Neural crest cell (in vitro differentiated cells): ENCODE measurements at regions not wholly inside any gene's neighbourhood (a gene's known extent, or its start where the extent isn't known, plus 50 kb on each side); places are given as distances from the start of the nearest gene placed in this dataset.

Source experiments
- DNase-seq: peaks from one replicate; pipeline ENCODE4 v3.0.0; 2021; ENCODE audit warnings: low read depth, mixed read lengths, low spot score
- H3K27ac Mint-ChIP-seq: one replicate; pipeline ENCODE4 v1.8.0; 2021; ENCODE audit warnings: mild to moderate bottlenecking, mixed read lengths; ENCODE audit not compliant: unreplicated experiment
- H3K27me3 Mint-ChIP-seq: 2 replicates; pipeline ENCODE4 v1.8.0; 2021; ENCODE audit warnings: low read depth, mild to moderate bottlenecking, mixed read lengths
- H3K36me3 Mint-ChIP-seq: 2 replicates; pipeline ENCODE4 v1.8.0; 2021; ENCODE audit warnings: low read depth, mild to moderate bottlenecking, mixed read lengths
- H3K4me1 Mint-ChIP-seq: 2 replicates; pipeline ENCODE4 v1.8.0; 2021; ENCODE audit warnings: mixed read lengths
- H3K4me3 Mint-ChIP-seq: one replicate; pipeline ENCODE4 v1.8.0; 2021; ENCODE audit warnings: mild to moderate bottlenecking, mixed read lengths
- H3K9me3 Mint-ChIP-seq: 2 replicates; pipeline ENCODE4 v1.8.0; 2021; ENCODE audit warnings: mixed read lengths
- CTCF ChIP-seq: fragments of 200-600 bp; sonication (generic); conservative IDR thresholded peaks from 2 replicates; pipeline ENCODE4 v1.5.0; 2021; ENCODE audit warnings: antibody characterized with exemption, mild to moderate bottlenecking

GRCh38 chr3:180359061-180359952, 242.7 kb upstream of the TTC14 start:
- H3K9me3 Mint-ChIP-seq: no peaks in the 10 kb centered on the region
- no peak overlapping the region for H3K27ac Mint-ChIP-seq
- H3K4me1 Mint-ChIP-seq: no peaks in the 10 kb centered on the region
- no peak for TF ChIP-seq CTCF
- no peaks in the 10 kb centered on the region for H3K36me3 Mint-ChIP-seq
- DNase-seq: no peak
- no peaks in the 10 kb centered on the region for H3K27me3 Mint-ChIP-seq
- H3K4me3 Mint-ChIP-seq: no peak overlapping the region

GRCh38 chr3:180359953-180360279, 242.0 kb upstream of the TTC14 start:
- H3K27ac Mint-ChIP-seq: no peak overlapping the region
- H3K27me3 Mint-ChIP-seq: no peaks in the 10 kb centered on the region
- no peaks in the 10 kb centered on the region for H3K4me1 Mint-ChIP-seq
- no peak overlapping the region for H3K4me3 Mint-ChIP-seq
- no peaks in the 10 kb centered on the region for H3K36me3 Mint-ChIP-seq
- DNase-seq: no peak
- no peak for TF ChIP-seq CTCF
- H3K9me3 Mint-ChIP-seq: no peaks in the 10 kb centered on the region

- no peak for TF ChIP-seq CTCF
- no peak overlapping the region for H3K4me3 Mint-ChIP-seq
- H3K27me3 Mint-ChIP-seq: no peaks in the 10 kb centered on the region
- H3K27ac Mint-ChIP-seq: no peak overlapping the region
- H3K36me3 Mint-ChIP-seq: no peaks in the 10 kb centered on the region
- DNase-seq: no peak
- H3K9me3 Mint-ChIP-seq: peaks cover 5% of the 10 kb centered on the region
- H3K4me1 Mint-ChIP-seq: no peaks in the 10 kb centered on the region
These were observed 239.9 kb upstream of the TTC14 start for GRCh38 chr3:180362081-180362480.

GRCh38 chr3:180375831-180376230, 226.1 kb upstream of the TTC14 start:
- Mint-ChIP-seq H3K4me3 (no peak overlapping the region), H3K27me3 (no peaks in the 10 kb centered on the region), H3K36me3 (no peaks in the 10 kb centered on the region), H3K27ac (no peak overlapping the region), H3K4me1 (no peaks in the 10 kb centered on the region), H3K9me3 (peaks cover 4% of the 10 kb centered on the region)
- no peak for DNase-seq
- no peak for TF ChIP-seq CTCF

- H3K9me3 Mint-ChIP-seq: no peaks in the 10 kb centered on the region
- no peaks in the 10 kb centered on the region for H3K27me3 Mint-ChIP-seq
- H3K4me3 Mint-ChIP-seq: no peak overlapping the region
- H3K27ac Mint-ChIP-seq: no peak overlapping the region
- peaks cover 11% of the 10 kb centered on the region for H3K4me1 Mint-ChIP-seq
- TF ChIP-seq CTCF: no peak
- DNase-seq: no peak
- no peaks in the 10 kb centered on the region for H3K36me3 Mint-ChIP-seq
These were observed 223.5 kb upstream of the TTC14 start for GRCh38 chr3:180378496-180378895.
